ENCODE measurements at regions not wholly inside any gene's neighbourhood (a gene's known extent, or its start where the extent isn't known, plus 50 kb on each side); places are given as distances from the start of the nearest gene placed in this dataset.

DNA sequence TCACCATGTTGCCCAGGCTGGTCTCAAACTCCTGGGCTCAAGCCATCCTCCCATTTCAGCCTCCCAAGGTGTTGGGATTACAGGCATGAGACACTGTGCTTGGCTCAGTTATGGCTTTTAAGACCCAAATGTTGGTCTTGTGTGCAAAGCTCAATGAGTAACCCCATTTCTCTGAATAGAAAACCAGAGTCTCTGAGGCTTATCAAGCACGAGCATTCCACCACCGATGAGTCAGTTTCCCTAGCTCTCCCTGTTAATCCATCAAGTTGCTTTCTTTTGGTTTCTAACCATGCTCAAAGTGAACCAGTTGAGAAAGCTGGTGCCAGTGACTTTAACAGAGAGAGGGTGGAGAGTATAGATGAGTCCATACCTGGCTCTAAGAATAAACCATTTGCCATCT is 350.9 kb upstream of the ADGRL2 start:
- TF ChIP-seq, protein P1, sequence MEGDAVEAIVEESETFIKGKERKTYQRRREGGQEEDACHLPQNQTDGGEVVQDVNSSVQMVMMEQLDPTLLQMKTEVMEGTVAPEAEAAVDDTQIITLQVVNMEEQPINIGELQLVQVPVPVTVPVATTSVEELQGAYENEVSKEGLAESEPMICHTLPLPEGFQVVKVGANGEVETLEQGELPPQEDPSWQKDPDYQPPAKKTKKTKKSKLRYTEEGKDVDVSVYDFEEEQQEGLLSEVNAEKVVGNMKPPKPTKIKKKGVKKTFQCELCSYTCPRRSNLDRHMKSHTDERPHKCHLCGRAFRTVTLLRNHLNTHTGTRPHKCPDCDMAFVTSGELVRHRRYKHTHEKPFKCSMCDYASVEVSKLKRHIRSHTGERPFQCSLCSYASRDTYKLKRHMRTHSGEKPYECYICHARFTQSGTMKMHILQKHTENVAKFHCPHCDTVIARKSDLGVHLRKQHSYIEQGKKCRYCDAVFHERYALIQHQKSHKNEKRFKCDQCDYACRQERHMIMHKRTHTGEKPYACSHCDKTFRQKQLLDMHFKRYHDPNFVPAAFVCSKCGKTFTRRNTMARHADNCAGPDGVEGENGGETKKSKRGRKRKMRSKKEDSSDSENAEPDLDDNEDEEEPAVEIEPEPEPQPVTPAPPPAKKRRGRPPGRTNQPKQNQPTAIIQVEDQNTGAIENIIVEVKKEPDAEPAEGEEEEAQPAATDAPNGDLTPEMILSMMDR (IDR thresholded peaks at IDR 0.05; ENCODE audit: low read length): no peak
- TF ChIP-seq EZH2 (optimal IDR thresholded peaks at IDR 0.05; ENCODE audit: low read depth, low read length): no peak
- TF ChIP-seq EZH2phosphoT487 (IDR thresholded peaks at IDR 0.05; ENCODE audit: low read length): no peak

All from MM.1S (cell line).